ENCODE measurements at regions not wholly inside any gene's neighbourhood (a gene's known extent, or its start where the extent isn't known, plus 50 kb on each side); places are given as distances from the start of the nearest gene placed in this dataset.
"Not testable (repeated sequence)": the region's sequence is repeated elsewhere in the genome, so short reads cannot be mapped to it uniquely, and the experiment has no call there.

- H3K4me3 ChIP-seq (ENCODE audit: low read length): no peak overlapping the region
- no peaks in the 10 kb centered on the region for H3K4me1 ChIP-seq (ENCODE audit: insufficient read depth, low read length)
- H3K9me3 ChIP-seq (ENCODE audit: low read length): no peaks in the 10 kb centered on the region
- H3K27me3 ChIP-seq (ENCODE audit: insufficient read depth, low read length): no peaks in the 10 kb centered on the region
- H3K36me3 ChIP-seq (ENCODE audit: insufficient read depth, low read length): no peaks in the 10 kb centered on the region
- H2AFZ ChIP-seq (ENCODE audit: low read depth, low read length): no peak overlapping the region
Measured at GRCh38 chr2:56589194-56589593, 405.4 kb downstream of the CCDC85A start.

DNA sequence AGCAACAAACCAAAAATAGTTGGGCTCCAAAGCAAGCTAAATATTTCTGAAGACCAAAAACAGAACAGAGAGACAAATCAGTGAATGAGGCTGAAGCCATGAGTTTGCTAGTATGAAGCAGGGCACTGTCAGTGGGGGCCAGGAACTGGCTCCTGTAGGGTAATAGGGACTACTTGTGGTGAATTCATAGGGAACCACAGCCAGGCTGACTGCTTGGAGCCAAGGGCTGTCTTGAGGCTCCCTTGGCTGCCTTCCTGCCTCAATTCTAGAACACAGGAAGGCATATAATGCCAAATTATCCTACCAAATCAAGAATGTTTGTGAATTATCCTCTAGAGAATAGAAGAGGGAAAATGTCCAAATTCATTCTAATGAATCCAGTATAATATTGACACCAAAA is 406.0 kb downstream of the CCDC85A start:
- H3K4me1 ChIP-seq (ENCODE audit: insufficient read depth, low read length): no peaks in the 10 kb centered on the region
- H3K27me3 ChIP-seq (ENCODE audit: insufficient read depth, low read length): no peaks in the 10 kb centered on the region
- H3K36me3 ChIP-seq (ENCODE audit: insufficient read depth, low read length): no peaks in the 10 kb centered on the region
- H3K4me3 ChIP-seq (ENCODE audit: low read length): no peak overlapping the region
- H3K9me3 ChIP-seq (ENCODE audit: low read length): no peaks in the 10 kb centered on the region
- H2AFZ ChIP-seq (ENCODE audit: low read depth, low read length): no peak overlapping the region

GRCh38 chr2:56590611-56591010 is 406.8 kb downstream of the CCDC85A start:
- no peaks in the 10 kb centered on the region for H3K4me1 ChIP-seq (ENCODE audit: insufficient read depth, low read length)
- no peak overlapping the region for H3K4me3 ChIP-seq (ENCODE audit: low read length)
- no peaks in the 10 kb centered on the region for H3K36me3 ChIP-seq (ENCODE audit: insufficient read depth, low read length)
- H2AFZ ChIP-seq (ENCODE audit: low read depth, low read length): no peak overlapping the region
- H3K9me3 ChIP-seq (ENCODE audit: low read length): no peaks in the 10 kb centered on the region
- H3K27me3 ChIP-seq (ENCODE audit: insufficient read depth, low read length): no peaks in the 10 kb centered on the region

- not testable (repeated sequence) for H3K4me1 ChIP-seq (ENCODE audit: insufficient read depth, low read length); H3K36me3 ChIP-seq (ENCODE audit: insufficient read depth, low read length); H3K9me3 ChIP-seq (ENCODE audit: low read length); H3K4me3 ChIP-seq (ENCODE audit: low read length); H2AFZ ChIP-seq (ENCODE audit: low read depth, low read length); H3K27me3 ChIP-seq (ENCODE audit: insufficient read depth, low read length)
Measured at GRCh38 chr2:56606086-56606485, 422.3 kb downstream of the CCDC85A start.

DNA sequence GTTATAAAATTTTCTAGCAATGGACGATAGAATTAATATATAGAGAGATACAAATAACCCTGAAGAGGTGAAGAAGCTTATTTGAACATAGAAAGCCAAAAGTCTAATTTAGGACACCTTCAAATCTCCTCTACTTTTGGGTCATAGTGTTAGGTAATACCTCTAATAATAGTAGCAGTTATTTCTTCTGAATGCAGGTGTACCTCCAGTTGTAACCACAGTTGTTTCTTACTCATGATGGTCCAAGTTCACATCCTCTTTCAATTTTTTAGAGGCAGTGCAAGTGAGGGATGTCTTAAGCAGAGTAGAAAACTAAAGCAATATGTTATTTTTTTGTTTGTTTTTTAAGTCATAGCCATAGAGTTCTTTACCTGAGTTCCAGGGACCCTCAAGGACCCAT is 429.5 kb downstream of the CCDC85A start:
- H3K9me3 ChIP-seq (ENCODE audit: low read length): no peaks in the 10 kb centered on the region
- H3K27me3 ChIP-seq (ENCODE audit: insufficient read depth, low read length): no peaks in the 10 kb centered on the region
- H2AFZ ChIP-seq (ENCODE audit: low read depth, low read length): no peak overlapping the region
- no peaks in the 10 kb centered on the region for H3K36me3 ChIP-seq (ENCODE audit: insufficient read depth, low read length)
- H3K4me3 ChIP-seq (ENCODE audit: low read length): no peak overlapping the region
- no peaks in the 10 kb centered on the region for H3K4me1 ChIP-seq (ENCODE audit: insufficient read depth, low read length)

GRCh38 chr2:56613920-56614319 is 430.1 kb downstream of the CCDC85A start:
- Histone ChIP-seq H3K4me3 (ENCODE audit: low read length) (no peak overlapping the region), H3K4me1 (ENCODE audit: insufficient read depth, low read length) (no peaks in the 10 kb centered on the region), H2AFZ (ENCODE audit: low read depth, low read length) (no peak overlapping the region), H3K36me3 (ENCODE audit: insufficient read depth, low read length) (no peaks in the 10 kb centered on the region), H3K27me3 (ENCODE audit: insufficient read depth, low read length) (no peaks in the 10 kb centered on the region), H3K9me3 (ENCODE audit: low read length) (no peaks in the 10 kb centered on the region)

- no peaks in the 10 kb centered on the region for H3K27me3 ChIP-seq (ENCODE audit: insufficient read depth, low read length)
- H3K9me3 ChIP-seq (ENCODE audit: low read length): no peaks in the 10 kb centered on the region
- no peak overlapping the region for H3K4me3 ChIP-seq (ENCODE audit: low read length)
- H3K36me3 ChIP-seq (ENCODE audit: insufficient read depth, low read length): no peaks in the 10 kb centered on the region
- H3K4me1 ChIP-seq (ENCODE audit: insufficient read depth, low read length): no peaks in the 10 kb centered on the region
- no peak overlapping the region for H2AFZ ChIP-seq (ENCODE audit: low read depth, low read length)
Measured at GRCh38 chr2:56615760-56616159, 432.0 kb downstream of the CCDC85A start.

DNA sequence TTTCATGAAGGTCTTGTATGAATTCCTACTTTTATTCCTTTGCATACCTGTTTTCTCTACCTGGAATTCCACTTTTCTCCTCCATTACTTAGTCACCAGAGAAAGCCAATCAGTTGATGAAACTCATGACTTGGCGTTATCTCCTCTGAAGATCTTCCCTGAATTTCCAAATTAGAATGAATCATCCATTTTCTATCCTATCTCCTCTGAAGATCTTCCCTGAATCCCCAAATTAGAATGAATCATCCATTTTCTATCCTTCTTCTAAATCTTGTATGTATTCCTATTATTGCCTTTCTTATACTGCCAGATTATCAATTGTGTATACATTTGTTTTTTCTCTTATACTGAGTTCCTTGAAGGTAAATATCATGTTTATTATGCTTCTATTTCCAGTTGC is 440.4 kb downstream of the CCDC85A start:
- H3K4me3 ChIP-seq (ENCODE audit: low read length): no peak overlapping the region
- no peaks in the 10 kb centered on the region for H3K4me1 ChIP-seq (ENCODE audit: insufficient read depth, low read length)
- H3K9me3 ChIP-seq (ENCODE audit: low read length): no peaks in the 10 kb centered on the region
- no peaks in the 10 kb centered on the region for H3K27me3 ChIP-seq (ENCODE audit: insufficient read depth, low read length)
- no peaks in the 10 kb centered on the region for H3K36me3 ChIP-seq (ENCODE audit: insufficient read depth, low read length)
- H2AFZ ChIP-seq (ENCODE audit: low read depth, low read length): no peak overlapping the region

DNA sequence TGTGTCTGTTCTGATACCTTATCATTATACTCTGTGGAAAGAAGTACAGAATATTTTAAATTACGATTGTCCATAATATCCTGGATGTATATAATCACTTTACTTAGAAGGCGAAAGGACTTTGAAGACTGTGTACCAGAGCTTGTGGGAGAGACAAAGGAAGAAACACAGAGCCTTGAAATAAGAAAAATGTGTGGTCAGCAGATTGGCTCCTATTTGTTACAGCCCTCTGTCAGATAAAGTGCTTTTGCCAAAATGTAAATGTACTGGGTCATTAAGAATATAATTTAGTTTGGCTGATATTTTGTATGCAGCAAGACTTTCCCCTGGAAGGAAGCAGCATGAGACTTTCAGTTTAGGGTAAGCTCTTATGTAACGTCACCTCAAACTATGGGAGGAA is 443.1 kb downstream of the CCDC85A start:
- Histone ChIP-seq H3K4me1 (ENCODE audit: insufficient read depth, low read length) (no peaks in the 10 kb centered on the region), H3K27me3 (ENCODE audit: insufficient read depth, low read length) (no peaks in the 10 kb centered on the region), H3K4me3 (ENCODE audit: low read length) (no peak overlapping the region), H3K9me3 (ENCODE audit: low read length) (no peaks in the 10 kb centered on the region), H2AFZ (ENCODE audit: low read depth, low read length) (no peak overlapping the region), H3K36me3 (ENCODE audit: insufficient read depth, low read length) (no peaks in the 10 kb centered on the region)

GRCh38 chr2:56630286-56630685 is 446.5 kb downstream of the CCDC85A start:
- Histone ChIP-seq H3K27me3 (ENCODE audit: insufficient read depth, low read length) (no peaks in the 10 kb centered on the region), H3K9me3 (ENCODE audit: low read length) (no peaks in the 10 kb centered on the region), H3K36me3 (ENCODE audit: insufficient read depth, low read length) (no peaks in the 10 kb centered on the region), H3K4me1 (ENCODE audit: insufficient read depth, low read length) (no peaks in the 10 kb centered on the region), H2AFZ (ENCODE audit: low read depth, low read length) (no peak overlapping the region), H3K4me3 (ENCODE audit: low read length) (no peak overlapping the region)

GRCh38 chr2:56647997-56648396 is 464.2 kb downstream of the CCDC85A start:
- H3K27me3 ChIP-seq (ENCODE audit: insufficient read depth, low read length): no peaks in the 10 kb centered on the region
- H3K36me3 ChIP-seq (ENCODE audit: insufficient read depth, low read length): no peaks in the 10 kb centered on the region
- H3K9me3 ChIP-seq (ENCODE audit: low read length): no peaks in the 10 kb centered on the region
- H3K4me1 ChIP-seq (ENCODE audit: insufficient read depth, low read length): no peaks in the 10 kb centered on the region
- H3K4me3 ChIP-seq (ENCODE audit: low read length): no peak overlapping the region
- H2AFZ ChIP-seq (ENCODE audit: low read depth, low read length): no peak overlapping the region

GRCh38 chr2:56648802-56649201 is 465.0 kb downstream of the CCDC85A start:
- H3K4me3 ChIP-seq (ENCODE audit: low read length): no peak overlapping the region
- H2AFZ ChIP-seq (ENCODE audit: low read depth, low read length): no peak overlapping the region
- no peaks in the 10 kb centered on the region for H3K9me3 ChIP-seq (ENCODE audit: low read length)
- H3K4me1 ChIP-seq (ENCODE audit: insufficient read depth, low read length): no peaks in the 10 kb centered on the region
- no peaks in the 10 kb centered on the region for H3K36me3 ChIP-seq (ENCODE audit: insufficient read depth, low read length)
- H3K27me3 ChIP-seq (ENCODE audit: insufficient read depth, low read length): no peaks in the 10 kb centered on the region

- H3K36me3 ChIP-seq (ENCODE audit: insufficient read depth, low read length): no peaks in the 10 kb centered on the region
- no peak overlapping the region for H2AFZ ChIP-seq (ENCODE audit: low read depth, low read length)
- H3K9me3 ChIP-seq (ENCODE audit: low read length): no peaks in the 10 kb centered on the region
- no peaks in the 10 kb centered on the region for H3K4me1 ChIP-seq (ENCODE audit: insufficient read depth, low read length)
- no peaks in the 10 kb centered on the region for H3K27me3 ChIP-seq (ENCODE audit: insufficient read depth, low read length)
- H3K4me3 ChIP-seq (ENCODE audit: low read length): no peak overlapping the region
Measured at GRCh38 chr2:56654936-56655335, 471.1 kb downstream of the CCDC85A start.

- no peak overlapping the region for H2AFZ ChIP-seq (ENCODE audit: low read depth, low read length)
- H3K9me3 ChIP-seq (ENCODE audit: low read length): no peaks in the 10 kb centered on the region
- no peak overlapping the region for H3K4me3 ChIP-seq (ENCODE audit: low read length)
- no peaks in the 10 kb centered on the region for H3K4me1 ChIP-seq (ENCODE audit: insufficient read depth, low read length)
- H3K36me3 ChIP-seq (ENCODE audit: insufficient read depth, low read length): no peaks in the 10 kb centered on the region
- H3K27me3 ChIP-seq (ENCODE audit: insufficient read depth, low read length): no peaks in the 10 kb centered on the region
Measured at GRCh38 chr2:56656826-56657225, 473.0 kb downstream of the CCDC85A start.
